H1 (cell line): ENCODE measurements at regions not wholly inside any gene's neighbourhood (a gene's known extent, or its start where the extent isn't known, plus 50 kb on each side); places are given as distances from the start of the nearest gene placed in this dataset.

Source experiments
- CTCF ChIA-PET: fragments of 300-600 bp; sonication (Branson Sonifier 250); formaldehyde crosslinking; loops from one replicate; lab custom pipeline; 2021; ENCODE audit not compliant: partially characterized antibody; lab: Charles Lee
- POLR2A ChIA-PET: fragments of 300-600 bp; sonication (Branson Sonifier 250); formaldehyde crosslinking; loops from one replicate; lab custom pipeline; 2021; ENCODE audit warnings: inconsistent platforms; ENCODE audit not compliant: partially characterized antibody; lab: Charles Lee
- DNase-seq, 2 experiments: peaks; one replicate each; pipeline versions ENCODE4 v3.0.0 to v3.0.0-alpha.2; 2010 to 2022; ENCODE audit warnings: low spot score in 2 of 2, low read depth in 1 of 2, mixed read lengths in 1 of 2
- FAIRE-seq: peaks from 2 replicates; lab custom pipeline; 2011; peaks lifted over from hg19 to GRCh38; lab: Jason Lieb, UNC
- H2AFZ ChIP-seq: 2 replicates; pipeline ENCODE4 v1.8.1; 2012; ENCODE audit warnings: low read length, inconsistent platforms
- H2AK5ac ChIP-seq: 2 replicates; pipeline ENCODE4 v1.6.1; 2013; ENCODE audit warnings: low read depth, low read length
- H2BK120ac ChIP-seq: replicated peaks from 2 replicates; pipeline ENCODE3; 2013; ENCODE audit warnings: low read depth, low read length, inconsistent platforms
- H2BK12ac ChIP-seq: 2 replicates; pipeline ENCODE4 v1.6.1; 2013; ENCODE audit warnings: low read depth, low read length
- H2BK15ac ChIP-seq: 2 replicates; pipeline ENCODE4 v1.6.1; 2013; ENCODE audit warnings: low read length
- H2BK20ac ChIP-seq: 2 replicates; pipeline ENCODE4 v1.6.1; 2013; ENCODE audit warnings: low read length
- H2BK5ac ChIP-seq: 2 replicates; pipeline ENCODE4 v1.6.1; 2013; ENCODE audit warnings: low read depth, low read length
- H3K14ac ChIP-seq: 2 replicates; pipeline ENCODE4 v1.6.1; 2013; ENCODE audit warnings: inconsistent platforms; ENCODE audit not compliant: insufficient read length
- H3K18ac ChIP-seq: 2 replicates; pipeline ENCODE4 v1.6.1; 2013; ENCODE audit warnings: low read length; ENCODE audit errors: extremely low read depth
- H3K23ac ChIP-seq: 2 replicates; pipeline ENCODE4 v1.6.1; 2013; ENCODE audit warnings: inconsistent platforms; ENCODE audit not compliant: insufficient read length
- H3K23me2 ChIP-seq: 2 replicates; pipeline ENCODE4 v1.6.1; 2013; ENCODE audit warnings: low read depth, low read length
- H3K27ac ChIP-seq: 2 replicates; pipeline ENCODE4 v1.6.1; 2011; ENCODE audit warnings: low read depth, low read length, inconsistent platforms
- H3K27me3 ChIP-seq, 4 experiments: replicated peaks in 1 of 4; 1 replicate in 1 of 4; 2 replicates in 3 of 4; pipeline versions ENCODE4 v1.6.1 to v1.8.1; 2011 to 2013; ENCODE audit warnings: low read length in 3 of 4, mild to moderate bottlenecking in 3 of 4, inconsistent platforms in 2 of 4, mixed read lengths in 2 of 4, moderate library complexity in 1 of 4; ENCODE audit not compliant: control insufficient read depth in 3 of 4, insufficient read depth in 3 of 4; ENCODE audit errors: extremely low read depth in 1 of 4
- H3K36me3 ChIP-seq, 4 experiments: 2 replicates each; pipeline versions ENCODE4 v1.6.1 to v1.8.1; 2011 to 2013; ENCODE audit warnings: mild to moderate bottlenecking in 4 of 4, low read length in 3 of 4, moderate library complexity in 2 of 4, control low read depth in 1 of 4, inconsistent platforms in 1 of 4; ENCODE audit not compliant: insufficient read depth in 4 of 4, control insufficient read depth in 2 of 4
- H3K4ac ChIP-seq: replicated peaks from 2 replicates; pipeline ENCODE3; 2013; ENCODE audit warnings: low read length, low read depth, mixed read lengths, inconsistent platforms; ENCODE audit not compliant: insufficient read length
- H3K4me1 ChIP-seq, 4 experiments: replicated peaks in 1 of 4; 1 replicate in 1 of 4; 2 replicates in 3 of 4; pipeline versions ENCODE4 v1.6.1 to v1.8.1; 2011 to 2013; ENCODE audit warnings: low read length in 3 of 4, inconsistent platforms in 2 of 4, mixed read lengths in 1 of 4; ENCODE audit not compliant: insufficient read depth in 4 of 4, control insufficient read depth in 3 of 4
- H3K4me2 ChIP-seq, 2 experiments: 2 replicates each; pipeline versions ENCODE4 v1.6.1 to v1.8.1; 2011 to 2013; ENCODE audit warnings: low read depth in 2 of 2, low read length in 2 of 2, control low read depth in 1 of 2, inconsistent platforms in 1 of 2, mild to moderate bottlenecking in 1 of 2; ENCODE audit not compliant: insufficient read depth in 1 of 2
- H3K4me3 ChIP-seq, 4 experiments: fragments of 200-600, 300-600 bp in 1 of 4; sonication (generic), shearing (Covaris generic), sonication (Bioruptor Twin) in 1 of 4; 2 replicates each; pipeline versions ENCODE4 v1.5.1 to v1.8.1; 2011 to 2016; ENCODE audit warnings: low read length in 4 of 4, low read depth in 3 of 4, control low read depth in 2 of 4, inconsistent platforms in 2 of 4, mild to moderate bottlenecking in 2 of 4, mixed read lengths in 1 of 4, moderate library complexity in 1 of 4; ENCODE audit not compliant: insufficient read depth in 2 of 4; ENCODE audit errors: extremely low read depth in 1 of 4
- H3K56ac ChIP-seq: replicated peaks from 2 replicates; pipeline ENCODE3; 2013; ENCODE audit warnings: low read depth, mild to moderate bottlenecking, mixed read lengths, low read length, inconsistent platforms; ENCODE audit not compliant: insufficient read length
- H3K79me1 ChIP-seq: 2 replicates; pipeline ENCODE4 v1.6.1; 2013; ENCODE audit warnings: low read depth, low read length, control low read depth
- H3K79me2 ChIP-seq, 2 experiments: 2 replicates each; pipeline versions ENCODE4 v1.6.1 to v1.8.1; 2012 to 2013; ENCODE audit warnings: low read length in 2 of 2, mild to moderate bottlenecking in 2 of 2, inconsistent platforms in 1 of 2; ENCODE audit not compliant: insufficient read depth in 2 of 2, control insufficient read depth in 1 of 2
- H3K9ac ChIP-seq, 4 experiments: replicated peaks in 1 of 4; 1 replicate in 1 of 4; 2 replicates in 3 of 4; pipeline versions ENCODE4 v1.6.1 to v1.8.1; 2011 to 2013; ENCODE audit warnings: low read depth in 3 of 4, low read length in 3 of 4, control low read depth in 2 of 4, mild to moderate bottlenecking in 2 of 4, moderate library complexity in 2 of 4, inconsistent platforms in 1 of 4; ENCODE audit errors: extremely low read depth in 1 of 4
- H3K9me3 ChIP-seq, 2 experiments: 2 replicates each; pipeline versions ENCODE4 v1.6.1 to v1.8.1; 2012 to 2013; ENCODE audit warnings: mild to moderate bottlenecking in 2 of 2, moderate library complexity in 2 of 2, control low read depth in 1 of 2, inconsistent platforms in 1 of 2, low read depth in 1 of 2, low read length in 1 of 2, mixed read lengths in 1 of 2; ENCODE audit not compliant: insufficient read depth in 2 of 2
- H4K20me1 ChIP-seq, 2 experiments: replicated peaks in 1 of 2; 2 replicates each; pipeline versions ENCODE3 to v1.8.1; 2011 to 2013; ENCODE audit warnings: inconsistent platforms in 2 of 2, low read length in 2 of 2, mild to moderate bottlenecking in 1 of 2; ENCODE audit not compliant: insufficient read depth in 2 of 2, control insufficient read depth in 1 of 2
- H4K5ac ChIP-seq: 2 replicates; pipeline ENCODE4 v1.6.1; 2013; ENCODE audit warnings: low read length, low read depth, mixed read lengths, inconsistent platforms; ENCODE audit not compliant: insufficient read length
- H4K8ac ChIP-seq: 2 replicates; pipeline ENCODE4 v1.8.0; 2013; ENCODE audit warnings: mild to moderate bottlenecking, moderate library complexity, low read length, inconsistent platforms; ENCODE audit not compliant: insufficient read depth; ENCODE audit errors: extremely low read depth
- H4K91ac ChIP-seq: replicated peaks from 2 replicates; pipeline ENCODE3; 2013; ENCODE audit warnings: low read length, mixed read lengths, inconsistent platforms; ENCODE audit not compliant: insufficient read length
- ASH2L ChIP-seq: fragments of 200-600, 300-600 bp; sonication (generic); IDR thresholded peaks from one replicate; pipeline ENCODE4 v1.7.1; 2017; ENCODE audit warnings: low read length
- BCL11A ChIP-seq, 2 experiments: IDR thresholded peaks; one replicate each; pipeline ENCODE4 v1.6.1; 2011; ENCODE audit warnings: low read depth in 2 of 2, low read length in 2 of 2, mild to moderate bottlenecking in 2 of 2
- BRCA1 ChIP-seq: IDR thresholded peaks from 2 replicates; pipeline ENCODE4 v1.6.1; 2012; ENCODE audit warnings: low read depth, low read length, improper control_type of control experiment
- CEBPB ChIP-seq: IDR thresholded peaks from 2 replicates; pipeline ENCODE4 v1.6.1; 2012; ENCODE audit warnings: low read depth, low read length
- CHD1 ChIP-seq: IDR thresholded peaks from 2 replicates; pipeline ENCODE4 v1.6.1; 2012; ENCODE audit warnings: low read depth, low read length, improper control_type of control experiment
- EZH2 ChIP-seq: fragments of 200-600 bp; sonication (generic); IDR thresholded peaks from 2 replicates; pipeline ENCODE4 v1.7.1; 2012; ENCODE audit warnings: low read depth, mild to moderate bottlenecking, moderate library complexity, low read length, inconsistent platforms; ENCODE audit not compliant: severe bottlenecking
- GABPA ChIP-seq: IDR thresholded peaks from 2 replicates; pipeline ENCODE4 v1.6.1; 2011; ENCODE audit warnings: mild to moderate bottlenecking, low read length, moderate library complexity, borderline replicate concordance; ENCODE audit not compliant: insufficient read depth
- POLR2A ChIP-seq, 2 experiments: IDR thresholded peaks; 1 replicate in 1 of 2; 2 replicates in 1 of 2; pipeline ENCODE4 v1.6.1; 2011; ENCODE audit warnings: low read depth in 2 of 2, low read length in 2 of 2, mild to moderate bottlenecking in 2 of 2; ENCODE audit errors: control extremely low read depth in 1 of 2
- SAP30 ChIP-seq: fragments of 300-600 bp; sonication (generic); IDR thresholded peaks from 2 replicates; pipeline ENCODE4 v1.7.1; 2012; ENCODE audit warnings: low read length, moderate library complexity, mild to moderate bottlenecking, inconsistent platforms; ENCODE audit not compliant: insufficient read depth, insufficient replicate concordance
- SIX5 ChIP-seq: IDR thresholded peaks from 2 replicates; pipeline ENCODE4 v1.6.1; 2011; ENCODE audit warnings: mild to moderate bottlenecking, low read depth, low read length
- SP1 ChIP-seq: IDR thresholded peaks from 2 replicates; pipeline ENCODE4 v1.6.1; 2011; ENCODE audit warnings: low read depth, low read length
- SRF ChIP-seq: IDR thresholded peaks from 2 replicates; pipeline ENCODE4 v1.6.1; 2011; ENCODE audit warnings: mild to moderate bottlenecking, low read depth, low read length, moderate library complexity
- SUZ12 ChIP-seq: fragments of 200-600 bp; sonication (generic); IDR thresholded peaks from 2 replicates; pipeline ENCODE4 v1.6.1; 2012; ENCODE audit warnings: mild to moderate bottlenecking, inconsistent platforms, low read length, moderate library complexity, mixed read lengths
- TEAD4 ChIP-seq: IDR thresholded peaks from 2 replicates; pipeline ENCODE4 v1.6.1; 2012; ENCODE audit warnings: low read depth, low read length, inconsistent platforms, mixed read lengths
- YY1 ChIP-seq: IDR thresholded peaks from 2 replicates; pipeline ENCODE4 v1.6.1; 2011; ENCODE audit warnings: low read depth, mild to moderate bottlenecking, low read length
- WGBS, 2 experiments: shearing (Covaris generic) in 1 of 2; methylation state at CpG; one replicate each; pipeline versions ENCODE4 v1.1.6 to v1.1.7; 2013 to 2015; ENCODE audit warnings: low lambda C conversion rate in 2 of 2, mixed read lengths in 2 of 2, inconsistent platforms in 1 of 2, low coverage in 1 of 2, missing lambda C conversion rate in 1 of 2; ENCODE audit not compliant: insufficient replicate concordance in 2 of 2, insufficient coverage in 1 of 2, insufficient read length in 1 of 2; ENCODE audit errors: extremely low coverage in 1 of 2, missing lambda C conversion rate in 1 of 2; 5-methylcytosine and 5-hydroxymethylcytosine counted together
- TF ChIP-seq, protein P1 (sequence below): IDR thresholded peaks from 2 replicates; pipeline ENCODE4 v1.6.1; 2011; ENCODE audit warnings: low read depth, mild to moderate bottlenecking, low read length; ENCODE audit not compliant: insufficient read depth

- no peak overlapping the region for H2AFZ ChIP-seq
- H3K4me2 ChIP-seq = no peak overlapping the region
- no peak overlapping the region for H2AK5ac ChIP-seq
- no peak overlapping the region for H4K91ac ChIP-seq
- H3K9ac ChIP-seq = no peak overlapping the region
- H4K20me1 ChIP-seq = no peaks in the 10 kb centered on the region
- H2BK12ac ChIP-seq = no peak overlapping the region
- H4K8ac ChIP-seq = no peak overlapping the region
- no peaks in the 10 kb centered on the region for H3K27me3 ChIP-seq
- H3K23me2 ChIP-seq = no peaks in the 10 kb centered on the region
- no peaks in the 10 kb centered on the region for H3K79me1 ChIP-seq
- no peaks in the 10 kb centered on the region for H3K9me3 ChIP-seq
- no peak for TF ChIP-seq TEAD4
- no peak for TF ChIP-seq SRF
- no peak for TF ChIP-seq BCL11A (IDR thresholded peaks at IDR 0.05; ENCODE audit: low read depth in 2 of 2, low read length in 2 of 2)
- TF ChIP-seq CHD1 = no peak
- no peak for TF ChIP-seq SP1
- TF ChIP-seq BRCA1 = no peak
- no peak for TF ChIP-seq GABPA
- no peak for TF ChIP-seq CEBPB
- TF ChIP-seq POLR2A (IDR thresholded peaks at IDR 0.05; ENCODE audit: control extremely low read depth in 1 of 2, low read depth in 2 of 2, low read length in 2 of 2) = no peak
- no peak for TF ChIP-seq EZH2
- TF ChIP-seq SAP30 = no peak
- no peak for TF ChIP-seq ASH2L
- no peak for TF ChIP-seq SIX5
- no peak for TF ChIP-seq SUZ12
- no peak for TF ChIP-seq YY1
- TF ChIP-seq, protein P1, sequence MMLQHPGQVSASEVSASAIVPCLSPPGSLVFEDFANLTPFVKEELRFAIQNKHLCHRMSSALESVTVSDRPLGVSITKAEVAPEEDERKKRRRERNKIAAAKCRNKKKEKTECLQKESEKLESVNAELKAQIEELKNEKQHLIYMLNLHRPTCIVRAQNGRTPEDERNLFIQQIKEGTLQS = no peak
- no peaks in the 10 kb centered on the region for H3K36me3 ChIP-seq
- no peak overlapping the region for H3K4me3 ChIP-seq
- H4K5ac ChIP-seq = no peak overlapping the region
- POLR2A ChIA-PET = no interaction called here
- CTCF ChIA-PET = interaction anchor here (1.3 kb wide), 1 partner anchor 18 kb away, joined by 3 read pairs; no protein-coding TSS in a partner anchor
- H3K79me2 ChIP-seq = no peaks in the 10 kb centered on the region
- FAIRE-seq (no peak), DNase-seq (no peak)
- no peak overlapping the region for H3K4ac ChIP-seq
- no peak overlapping the region for H2BK20ac ChIP-seq
- H3K27ac ChIP-seq = no peak overlapping the region
- H3K18ac ChIP-seq = no peak overlapping the region
- no peak overlapping the region for H3K56ac ChIP-seq
- no peak overlapping the region for H3K23ac ChIP-seq
- no peak overlapping the region for H2BK5ac ChIP-seq
- 45% methylated on average over 2 of the region's 2 CpGs; no CpG with 5 or more reads in 1 of the 2 experiments for WGBS, 2 experiments
- H2BK15ac ChIP-seq = no peak overlapping the region
- H3K4me1 ChIP-seq = no peaks in the 10 kb centered on the region
- H3K14ac ChIP-seq = no peak overlapping the region
- H2BK120ac ChIP-seq = no peak overlapping the region
Observed at GRCh38 chr17:52283872-52284271, 125.4 kb upstream of the CA10 start.
